ENCODE measurements at regions not wholly inside any gene's neighbourhood (a gene's known extent, or its start where the extent isn't known, plus 50 kb on each side); places are given as distances from the start of the nearest gene placed in this dataset.

DNA sequence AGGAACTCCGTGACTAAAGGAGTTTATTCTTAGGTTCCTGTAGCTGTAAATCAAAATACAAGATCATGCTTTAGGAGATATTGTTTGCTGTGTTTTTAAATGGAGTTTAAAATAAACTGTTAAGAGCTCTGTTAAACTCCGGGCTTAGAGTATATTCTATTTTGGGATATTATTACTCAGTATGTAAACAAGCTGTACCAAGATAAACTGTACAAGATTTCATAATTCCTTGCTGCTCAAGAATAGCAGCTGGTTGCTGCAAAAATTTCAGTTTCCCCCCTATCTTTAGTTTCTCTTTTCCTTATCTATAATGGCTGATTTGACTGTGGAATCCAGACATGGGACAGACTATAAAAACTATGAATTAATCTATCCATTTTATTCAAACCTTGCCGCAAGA, 215.7 kb downstream of the HTR7 start:
- TF ChIP-seq, protein P1, sequence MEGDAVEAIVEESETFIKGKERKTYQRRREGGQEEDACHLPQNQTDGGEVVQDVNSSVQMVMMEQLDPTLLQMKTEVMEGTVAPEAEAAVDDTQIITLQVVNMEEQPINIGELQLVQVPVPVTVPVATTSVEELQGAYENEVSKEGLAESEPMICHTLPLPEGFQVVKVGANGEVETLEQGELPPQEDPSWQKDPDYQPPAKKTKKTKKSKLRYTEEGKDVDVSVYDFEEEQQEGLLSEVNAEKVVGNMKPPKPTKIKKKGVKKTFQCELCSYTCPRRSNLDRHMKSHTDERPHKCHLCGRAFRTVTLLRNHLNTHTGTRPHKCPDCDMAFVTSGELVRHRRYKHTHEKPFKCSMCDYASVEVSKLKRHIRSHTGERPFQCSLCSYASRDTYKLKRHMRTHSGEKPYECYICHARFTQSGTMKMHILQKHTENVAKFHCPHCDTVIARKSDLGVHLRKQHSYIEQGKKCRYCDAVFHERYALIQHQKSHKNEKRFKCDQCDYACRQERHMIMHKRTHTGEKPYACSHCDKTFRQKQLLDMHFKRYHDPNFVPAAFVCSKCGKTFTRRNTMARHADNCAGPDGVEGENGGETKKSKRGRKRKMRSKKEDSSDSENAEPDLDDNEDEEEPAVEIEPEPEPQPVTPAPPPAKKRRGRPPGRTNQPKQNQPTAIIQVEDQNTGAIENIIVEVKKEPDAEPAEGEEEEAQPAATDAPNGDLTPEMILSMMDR (IDR thresholded peaks at IDR 0.05; ENCODE audit: insufficient read depth, low read length, poor library complexity, severe bottlenecking): no peak
- Histone ChIP-seq H3K4me3 (ENCODE audit: low read depth, low read length) (no peak overlapping the region), H3K36me3 (ENCODE audit: control insufficient read depth, insufficient read depth, low read length) (no peaks in the 10 kb centered on the region), H3K27me3 (ENCODE audit: control insufficient read depth, insufficient read depth, low read length) (no peaks in the 10 kb centered on the region)
- DNase-seq (ENCODE audit: low read depth): no peak

DNA sequence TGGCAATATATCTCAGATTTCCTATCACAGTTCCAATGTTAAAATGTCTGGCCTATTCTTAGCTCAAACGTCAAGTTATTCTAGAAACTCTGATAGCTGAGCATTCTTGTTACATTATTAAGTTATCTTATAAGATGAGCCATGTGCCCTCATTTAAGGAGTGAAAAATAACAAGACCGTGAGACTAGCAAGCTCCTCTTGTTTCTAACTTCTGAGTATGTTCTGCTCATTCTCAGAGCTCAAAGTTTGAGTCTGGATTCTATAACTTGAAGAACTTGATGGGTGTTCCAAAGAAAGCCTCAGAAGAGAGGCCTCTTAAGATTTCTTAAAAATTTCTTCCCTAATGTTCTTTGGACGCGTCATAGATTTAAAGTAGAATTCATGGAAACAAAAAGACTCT, 215.2 kb downstream of the HTR7 start:
- no peak for DNase-seq (ENCODE audit: low read depth)
- no peaks in the 10 kb centered on the region for H3K36me3 ChIP-seq (ENCODE audit: control insufficient read depth, insufficient read depth, low read length)
- TF ChIP-seq, protein P1 (IDR thresholded peaks at IDR 0.05; ENCODE audit: insufficient read depth, low read length, poor library complexity, severe bottlenecking): no peak

DNA sequence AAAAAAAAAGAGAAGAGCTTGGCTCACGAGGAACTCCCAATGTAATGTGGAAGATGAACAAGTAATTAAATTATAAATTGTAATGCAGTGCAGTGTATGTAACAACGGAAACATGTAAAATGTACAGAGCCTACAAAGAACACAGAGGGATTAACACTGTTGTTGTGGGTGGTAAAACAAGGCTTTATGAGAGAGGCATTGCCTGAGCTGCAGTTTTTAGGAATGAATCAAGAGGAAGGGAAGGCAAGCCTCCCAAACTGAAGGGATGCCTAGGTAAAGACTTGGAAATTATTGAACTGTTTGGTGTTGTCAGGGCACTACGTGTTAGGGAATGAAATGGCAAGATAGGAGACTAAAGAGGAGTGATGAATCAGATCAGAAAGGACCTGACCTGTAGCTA, 213.7 kb downstream of the HTR7 start:
- DNase-seq (ENCODE audit: low read depth): no peak
- no peaks in the 10 kb centered on the region for H3K36me3 ChIP-seq (ENCODE audit: control insufficient read depth, insufficient read depth, low read length)
- no peak overlapping the region for H3K4me3 ChIP-seq (ENCODE audit: low read depth, low read length)
- H3K27me3 ChIP-seq (ENCODE audit: control insufficient read depth, insufficient read depth, low read length): no peaks in the 10 kb centered on the region
- TF ChIP-seq, protein P1 (IDR thresholded peaks at IDR 0.05; ENCODE audit: insufficient read depth, low read length, poor library complexity, severe bottlenecking): no peak

More for the DNA sequence above, 215.2 kb downstream of the HTR7 start:
- no peak overlapping the region for H3K4me3 ChIP-seq (ENCODE audit: low read depth, low read length)
- H3K27me3 ChIP-seq (ENCODE audit: control insufficient read depth, insufficient read depth, low read length): no peaks in the 10 kb centered on the region

DNA sequence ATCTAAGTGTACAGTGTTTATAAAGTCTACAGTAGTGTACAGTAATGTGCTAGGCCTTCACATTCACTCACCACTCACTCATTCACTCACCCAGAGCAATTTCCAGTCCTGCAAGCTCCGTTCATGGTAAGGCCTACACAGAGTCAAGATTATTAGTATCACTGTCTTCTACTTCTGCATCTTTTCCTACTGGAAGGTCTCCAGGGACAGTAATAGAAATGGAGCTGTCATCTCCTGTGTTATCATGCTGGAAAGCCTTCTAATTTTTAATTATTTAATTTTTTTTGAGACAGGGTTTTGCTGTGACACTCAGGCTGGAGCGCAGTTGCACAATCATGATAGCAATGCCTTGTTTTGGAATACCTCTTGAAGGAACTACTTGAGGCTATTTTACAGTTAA, 207.0 kb downstream of the HTR7 start:
- DNase-seq (ENCODE audit: low read depth): no peak
- no peaks in the 10 kb centered on the region for H3K36me3 ChIP-seq (ENCODE audit: control insufficient read depth, insufficient read depth, low read length)
- H3K27me3 ChIP-seq (ENCODE audit: control insufficient read depth, insufficient read depth, low read length): no peaks in the 10 kb centered on the region
- H3K4me3 ChIP-seq (ENCODE audit: low read depth, low read length): no peak overlapping the region
- TF ChIP-seq, protein P1 (IDR thresholded peaks at IDR 0.05; ENCODE audit: insufficient read depth, low read length, poor library complexity, severe bottlenecking): no peak

DNA sequence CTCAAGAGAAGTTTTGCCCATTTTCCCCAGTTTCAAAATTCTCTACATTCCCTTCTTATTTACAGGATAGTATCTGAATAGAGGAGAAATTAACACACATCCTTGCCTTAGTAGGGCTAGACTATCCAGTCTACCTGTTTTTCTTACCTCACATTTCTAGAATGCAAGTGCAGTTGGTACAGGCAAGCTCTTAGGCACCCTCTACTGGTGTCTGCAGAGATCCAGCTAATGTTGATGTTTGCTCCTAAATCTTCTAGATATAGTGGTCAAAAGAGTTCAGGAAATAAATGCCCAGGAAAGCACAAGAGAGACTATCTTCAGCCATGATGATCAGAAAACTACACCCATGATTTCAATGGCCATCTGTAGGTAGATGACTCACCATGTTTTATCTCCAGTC, 205.3 kb downstream of the HTR7 start:
- TF ChIP-seq, protein P1 (IDR thresholded peaks at IDR 0.05; ENCODE audit: insufficient read depth, low read length, poor library complexity, severe bottlenecking): peak; percentile 55
- no peaks in the 10 kb centered on the region for H3K36me3 ChIP-seq (ENCODE audit: control insufficient read depth, insufficient read depth, low read length)
- no peak for DNase-seq (ENCODE audit: low read depth)
- no peak overlapping the region for H3K4me3 ChIP-seq (ENCODE audit: low read depth, low read length)
- H3K27me3 ChIP-seq (ENCODE audit: control insufficient read depth, insufficient read depth, low read length): no peaks in the 10 kb centered on the region

DNA sequence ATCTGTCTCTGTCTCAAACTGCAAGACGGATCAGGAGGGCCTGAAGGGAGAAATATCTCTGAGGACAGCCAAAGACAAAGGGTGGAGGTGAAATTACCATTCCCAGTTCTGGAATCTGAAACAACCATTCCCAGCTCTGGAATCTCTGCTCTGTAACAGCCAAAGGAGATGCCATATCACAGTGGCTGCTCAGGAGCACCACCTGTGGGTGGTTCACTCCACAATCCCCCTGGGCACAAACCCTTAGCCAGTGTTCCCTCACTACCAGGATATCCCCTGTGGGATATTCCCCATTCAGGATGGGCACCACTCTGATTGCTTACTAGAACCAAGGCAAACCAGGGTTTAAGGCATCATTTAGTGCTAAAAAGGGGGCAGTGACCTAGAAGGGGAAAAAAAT, 199.0 kb downstream of the HTR7 start:
- no peaks in the 10 kb centered on the region for H3K27me3 ChIP-seq (ENCODE audit: control insufficient read depth, insufficient read depth, low read length)
- no peak overlapping the region for H3K4me3 ChIP-seq (ENCODE audit: low read depth, low read length)
- no peak for DNase-seq (ENCODE audit: low read depth)
- H3K36me3 ChIP-seq (ENCODE audit: control insufficient read depth, insufficient read depth, low read length): no peaks in the 10 kb centered on the region
- TF ChIP-seq, protein P1 (IDR thresholded peaks at IDR 0.05; ENCODE audit: insufficient read depth, low read length, poor library complexity, severe bottlenecking): peak; percentile 30

Measured in kidney epithelial cell (primary cell).